H1 (cell line): ENCODE measurements at regions not wholly inside any gene's neighbourhood (a gene's known extent, or its start where the extent isn't known, plus 50 kb on each side); places are given as distances from the start of the nearest gene placed in this dataset.

Source experiments
- CREB1 ChIP-seq: IDR thresholded peaks from 2 replicates; pipeline ENCODE4 v1.6.1; 2012; ENCODE audit warnings: inconsistent platforms
- CTCF ChIP-seq, 3 experiments: IDR thresholded peaks; 1 replicate in 2 of 3; 2 replicates in 1 of 3; pipeline versions ENCODE4 v1.5.1 to v1.6.1; 2011; ENCODE audit warnings: low read length in 3 of 3, mild to moderate bottlenecking in 3 of 3, inconsistent platforms in 2 of 3, low read depth in 1 of 3, moderate library complexity in 1 of 3; ENCODE audit not compliant: insufficient read depth in 1 of 3; ENCODE audit errors: control extremely low read depth in 1 of 3
- EZH2 ChIP-seq: fragments of 200-600 bp; sonication (generic); IDR thresholded peaks from 2 replicates; pipeline ENCODE4 v1.7.1; 2012; ENCODE audit warnings: low read depth, mild to moderate bottlenecking, moderate library complexity, low read length, inconsistent platforms; ENCODE audit not compliant: severe bottlenecking
- KDM4A ChIP-seq: IDR thresholded peaks from one replicate; pipeline ENCODE4 v1.7.1; 2012; ENCODE audit warnings: low read depth, mild to moderate bottlenecking, moderate library complexity, low read length, inconsistent platforms; ENCODE audit not compliant: severe bottlenecking

DNA sequence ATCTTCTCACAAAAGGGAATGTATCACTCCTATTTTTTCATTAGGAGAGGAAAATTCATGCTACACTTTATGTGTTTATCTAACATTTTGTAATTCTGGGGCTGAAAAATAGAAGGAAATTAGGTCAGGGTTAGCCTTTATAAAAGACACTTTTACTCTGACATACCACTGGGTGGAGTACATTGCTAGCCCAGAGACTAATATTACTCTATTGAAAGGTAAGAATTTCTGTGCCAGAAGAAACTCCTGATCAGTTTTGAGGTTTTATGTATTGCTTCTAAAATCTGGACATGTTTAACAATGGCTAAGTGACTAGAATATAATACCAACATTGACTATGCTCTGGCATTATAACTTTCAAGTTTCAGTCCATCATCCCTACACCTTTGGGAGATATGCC is 724.6 kb downstream of the USP25 start (continued):
- TF ChIP-seq CTCF (IDR thresholded peaks at IDR 0.05; ENCODE audit: control extremely low read depth in 1 of 3, insufficient read depth in 1 of 3, low read depth in 1 of 3, low read length in 3 of 3), result peak in 1 of 3 experiments; percentile 6; a peak in 2 of 4 replicates
- TF ChIP-seq KDM4A, result no peak
- TF ChIP-seq CREB1, result no peak
- TF ChIP-seq EZH2, result no peak
